Fibroblast of skin of right biceps (primary cell): ENCODE measurements at regions not wholly inside any gene's neighbourhood (a gene's known extent, or its start where the extent isn't known, plus 50 kb on each side); places are given as distances from the start of the nearest gene placed in this dataset.
"Not testable (repeated sequence)": the region's sequence is repeated elsewhere in the genome, so short reads cannot be mapped to it uniquely, and the experiment has no call there.

Experiments used
- DNase-seq: peaks from one replicate; pipeline ENCODE4 v3.0.0-alpha.2; 2013

DNA sequence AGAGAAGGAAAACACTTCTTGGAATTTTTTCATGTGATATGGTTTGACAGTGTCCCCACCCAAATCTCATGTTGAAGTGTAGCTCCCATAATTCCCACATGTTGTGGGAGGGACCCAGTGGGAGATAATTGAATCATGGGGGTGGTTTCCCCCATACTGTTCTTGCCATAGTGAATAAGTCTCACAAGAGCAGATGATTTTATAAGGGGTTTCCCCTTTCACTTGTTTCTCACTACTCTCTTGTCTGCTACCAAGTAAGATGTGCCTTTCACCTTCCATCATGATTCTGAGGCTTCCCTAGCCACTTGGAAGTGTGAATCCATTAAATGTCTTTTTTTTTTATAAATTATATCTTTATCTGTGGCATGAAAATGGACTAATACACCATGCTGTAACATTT is 250.7 kb downstream of the LPIN1 start:
- no peak for DNase-seq

DNA sequence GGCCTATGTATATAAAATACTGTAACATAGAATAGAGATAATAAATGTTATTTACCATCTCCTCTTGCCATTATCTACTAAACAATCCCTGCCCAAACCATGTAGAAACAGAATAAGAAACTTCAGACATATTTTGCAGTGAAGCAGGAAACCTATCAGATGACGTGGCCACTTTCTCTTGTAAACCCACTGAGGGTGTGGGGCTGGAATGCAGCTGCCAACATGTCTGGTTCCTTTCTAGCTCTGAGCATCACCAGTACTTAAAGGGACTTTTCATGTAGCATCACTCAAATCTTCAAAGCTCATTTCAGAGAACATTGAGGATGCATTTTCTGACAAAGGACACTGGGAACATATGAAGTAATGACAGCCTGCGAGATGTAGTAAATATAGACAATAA is 251.8 kb downstream of the LPIN1 start:
- DNase-seq, result peak; percentile 75

DNA sequence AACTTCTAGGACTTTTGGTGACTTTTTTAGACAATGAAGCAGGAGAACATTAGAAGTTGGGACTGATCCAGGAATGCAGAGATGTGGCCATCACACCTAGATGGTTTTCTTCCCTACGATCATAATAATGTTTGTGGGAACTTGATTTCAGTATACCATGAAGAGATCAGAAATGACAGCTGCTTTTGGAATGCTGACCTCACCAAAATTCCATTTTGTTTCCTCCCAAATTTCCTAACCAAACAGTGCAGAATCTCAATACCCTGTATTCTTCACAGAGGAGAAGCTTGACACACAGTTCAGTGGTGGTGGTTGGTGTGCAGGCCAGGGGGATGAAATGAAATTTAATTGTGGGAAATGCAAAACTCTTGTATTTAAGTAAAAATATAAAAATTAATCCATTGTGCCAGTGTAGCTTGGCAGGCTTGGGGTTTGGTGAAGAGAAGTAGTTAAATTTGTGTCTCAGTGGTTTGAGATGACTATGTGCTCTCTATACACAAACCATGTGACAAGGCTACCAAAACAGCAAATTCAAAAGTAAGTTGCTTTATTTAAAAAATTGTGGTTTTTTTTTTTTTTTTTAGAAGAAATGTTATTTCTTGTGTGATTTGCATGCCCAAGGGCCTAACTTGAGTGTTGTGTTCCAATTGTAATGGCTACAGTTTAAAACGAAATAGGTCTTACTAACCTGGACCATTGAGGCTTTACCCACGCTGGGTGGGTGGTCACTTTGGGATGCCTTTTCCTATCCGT is 252.4 kb downstream of the LPIN1 start:
- DNase-seq, result peak; percentile 71

DNA sequence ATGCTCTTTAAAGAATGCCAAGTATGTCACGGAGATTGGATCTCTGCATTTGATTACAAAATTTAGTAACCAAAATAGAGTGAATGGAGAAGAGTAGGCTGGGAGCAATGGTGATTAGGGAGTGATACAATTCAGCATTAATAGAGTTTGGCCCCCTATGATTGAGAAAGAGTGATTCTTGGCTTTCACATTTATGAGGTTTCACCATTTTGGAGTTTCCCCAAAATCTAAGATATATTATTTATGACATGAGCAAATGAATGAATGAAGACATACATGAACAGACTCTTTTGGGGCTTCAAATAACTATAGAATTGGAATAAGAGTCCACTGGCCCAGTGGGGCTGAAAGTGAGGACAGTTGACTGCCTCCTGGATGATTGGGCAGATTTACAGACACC is 255.2 kb downstream of the LPIN1 start:
- DNase-seq, result no peak

DNA sequence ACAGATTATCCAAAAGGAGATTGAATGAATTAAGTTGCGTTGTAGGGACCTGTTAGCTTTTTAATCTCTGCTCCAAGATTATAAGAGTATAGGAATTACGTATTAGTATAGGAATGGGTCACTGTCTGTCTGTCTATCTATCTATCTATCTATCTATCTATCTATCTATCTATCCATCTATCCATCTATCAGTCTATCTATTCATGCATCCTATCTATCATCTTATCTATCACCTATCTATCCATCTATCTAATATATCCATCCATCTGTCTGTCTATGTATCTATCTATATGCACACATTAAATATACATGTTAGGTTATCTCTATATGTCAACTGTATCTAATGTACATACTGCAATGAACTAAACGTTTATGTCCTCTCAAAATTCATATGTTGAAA is 255.8 kb downstream of the LPIN1 start:
- no peak for DNase-seq

DNA sequence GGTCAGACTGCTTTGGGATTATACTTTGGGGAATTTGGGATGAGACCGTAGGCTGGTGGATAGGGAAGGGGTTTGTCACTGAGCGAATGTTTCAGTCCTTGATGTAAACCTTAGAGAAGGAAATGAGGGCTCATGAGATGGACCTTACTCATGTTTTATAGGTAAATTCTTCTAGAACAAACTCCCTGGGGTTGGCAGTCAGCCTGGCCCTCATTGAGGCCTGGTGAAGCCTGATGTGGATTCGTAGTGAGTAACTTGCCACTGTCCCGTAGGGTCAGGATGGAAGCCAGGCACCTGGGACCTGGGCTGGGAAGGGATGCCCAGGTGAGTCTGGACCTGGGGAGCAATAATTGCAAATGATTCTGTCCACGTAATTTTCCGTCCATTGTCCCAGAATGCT is 258.3 kb downstream of the LPIN1 start:
- DNase-seq, result no peak

DNA sequence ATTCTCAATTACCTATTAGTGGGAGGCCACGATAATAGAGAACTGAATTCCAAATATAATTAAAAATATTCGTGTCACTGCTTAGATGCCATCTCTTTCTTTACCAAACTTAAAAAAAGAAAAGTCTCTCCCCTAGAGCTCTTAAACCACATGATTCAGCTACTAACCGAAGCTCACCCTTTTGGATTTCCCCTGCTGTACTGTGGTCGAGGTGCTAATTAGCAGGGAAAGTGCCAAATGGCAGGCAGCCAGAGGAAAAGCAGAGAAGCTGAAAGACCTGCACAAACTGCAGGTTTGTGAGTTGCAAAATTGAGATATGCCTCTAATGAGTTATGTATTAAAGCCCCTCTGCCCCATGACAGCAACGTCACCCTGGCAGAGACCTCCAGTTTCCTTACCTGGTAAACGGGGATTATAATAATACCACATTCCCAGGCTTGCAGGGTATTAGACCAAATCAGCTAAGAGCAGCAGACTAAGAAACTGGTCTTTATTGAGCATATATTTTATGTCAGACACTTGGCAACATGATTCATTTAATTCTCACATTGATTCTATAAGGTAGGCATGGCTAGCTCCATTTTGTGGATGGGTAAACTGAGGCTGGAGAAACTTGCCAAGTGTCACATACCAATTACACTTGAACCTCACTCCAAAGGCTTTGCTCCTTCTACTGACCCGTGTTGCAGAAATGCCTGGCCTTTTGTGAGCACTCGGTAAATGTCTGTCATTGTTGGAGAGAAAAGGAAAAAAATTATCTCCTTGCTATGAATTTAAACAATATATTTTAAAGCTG is 259.7 kb downstream of the LPIN1 start:
- DNase-seq, result peak; percentile 88

DNA sequence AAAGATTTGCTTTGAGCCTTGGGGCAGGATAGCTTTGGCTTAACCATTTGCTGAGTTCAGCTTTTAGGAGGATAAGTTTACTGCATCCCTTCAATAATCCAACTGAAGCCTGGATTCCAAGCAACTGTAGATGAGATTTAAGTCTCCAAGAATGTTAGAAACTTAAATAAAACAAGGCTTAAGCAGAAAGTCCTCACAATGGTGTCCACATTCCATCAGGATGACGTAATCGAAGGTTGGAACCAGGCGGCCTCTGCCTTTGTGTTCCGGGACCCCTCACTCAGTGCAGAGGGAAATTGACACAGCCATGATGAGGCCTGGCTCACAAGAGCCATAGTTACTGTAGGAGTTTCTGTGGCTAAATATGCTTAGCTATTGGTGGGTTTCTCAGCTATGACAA is 260.4 kb downstream of the LPIN1 start:
- DNase-seq, result peak; percentile 71

DNA sequence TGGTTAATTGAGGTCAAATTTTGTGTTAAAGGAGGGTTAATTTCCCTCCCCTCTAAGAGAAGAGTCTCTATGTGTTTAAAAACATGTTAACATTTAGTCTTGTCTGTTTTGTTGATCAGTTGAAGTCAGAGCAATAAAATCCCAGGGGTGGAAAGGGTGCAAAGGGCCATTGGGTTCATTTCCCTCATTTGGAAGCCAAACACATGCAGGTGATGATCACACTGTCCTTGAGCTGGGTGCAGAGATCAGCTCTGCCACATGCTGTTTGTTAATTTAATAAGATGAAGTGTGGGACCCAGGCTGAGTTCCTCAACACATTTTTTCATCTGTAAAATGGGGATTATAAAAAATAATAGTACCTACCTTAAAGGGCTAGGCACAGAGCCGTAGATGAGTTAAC is 260.9 kb downstream of the LPIN1 start:
- no peak for DNase-seq

DNA sequence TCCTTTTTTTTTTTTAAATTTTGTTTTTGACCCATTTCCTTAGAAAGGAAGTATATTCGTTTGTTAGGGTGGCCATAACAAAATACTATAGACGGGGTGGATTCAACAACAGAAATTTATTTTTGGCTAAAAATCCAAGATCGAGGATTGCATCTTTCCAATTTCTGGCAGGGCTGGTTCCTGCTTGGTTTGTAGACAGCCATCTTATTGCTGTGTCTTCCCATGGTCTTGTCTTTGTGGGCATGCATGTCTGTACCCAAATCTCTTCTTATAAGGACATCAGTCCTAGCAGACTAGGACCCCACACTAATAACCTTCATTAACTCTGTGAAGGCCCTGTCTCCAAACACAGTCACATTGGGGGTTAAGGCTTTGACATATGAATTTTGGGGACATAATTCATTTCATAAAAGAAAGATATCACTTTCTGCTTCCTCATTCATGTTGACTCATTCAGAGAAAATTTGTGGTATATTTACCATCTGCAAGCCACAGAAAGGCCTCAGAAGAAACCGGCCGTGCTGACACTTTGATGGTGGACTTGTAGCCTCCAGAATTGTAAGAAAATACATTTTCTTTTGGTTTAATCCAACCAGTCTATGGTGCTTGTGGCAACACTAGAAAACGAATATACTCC is 262.1 kb downstream of the LPIN1 start:
- peak; percentile 61 for DNase-seq

DNA sequence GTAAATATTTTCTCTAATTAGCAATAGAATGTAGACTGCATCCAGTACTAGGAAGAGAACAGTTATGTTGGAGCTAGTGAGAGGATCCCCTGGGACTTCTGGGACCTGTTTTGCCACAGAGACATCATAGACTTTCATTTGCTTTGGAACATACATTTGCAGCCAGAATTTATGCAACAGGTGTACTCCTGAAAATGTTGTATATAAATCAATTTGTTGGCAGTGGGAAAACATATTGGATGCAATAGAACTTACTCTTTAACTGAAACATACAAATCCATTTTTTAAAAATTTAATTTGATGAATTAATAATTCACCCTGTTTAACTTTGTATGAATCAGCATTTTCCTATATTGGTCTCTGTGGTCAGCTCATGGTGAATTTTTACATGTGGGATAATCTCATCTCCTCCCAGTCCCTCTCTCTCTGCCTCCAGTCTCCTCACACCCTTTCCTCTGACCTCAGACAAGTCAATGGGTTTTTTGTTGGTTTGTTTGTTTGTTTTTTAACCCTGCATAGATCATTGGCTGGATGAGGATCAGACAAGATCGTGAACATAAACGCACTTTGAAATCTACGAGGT is 263.0 kb downstream of the LPIN1 start:
- DNase-seq, result no peak

DNA sequence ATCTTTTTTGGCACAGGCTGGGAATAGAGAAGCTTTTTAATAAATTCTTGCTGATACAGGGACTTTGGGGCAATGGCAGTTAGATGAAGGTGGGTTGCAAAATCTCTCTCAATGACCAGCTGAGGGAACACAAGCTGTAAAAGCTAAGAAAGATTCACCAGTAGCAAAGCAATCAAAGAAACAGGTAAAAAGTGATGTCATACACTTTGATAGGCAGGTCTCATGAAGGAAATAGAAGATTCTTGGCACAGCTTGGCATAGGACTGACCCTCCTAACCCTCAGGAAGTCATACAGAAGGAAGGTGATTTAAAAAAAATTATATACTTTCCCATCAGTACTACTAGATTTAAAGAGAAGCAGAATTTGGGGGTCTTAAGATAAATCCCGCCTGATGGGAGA is 263.6 kb downstream of the LPIN1 start:
- no peak for DNase-seq

DNA sequence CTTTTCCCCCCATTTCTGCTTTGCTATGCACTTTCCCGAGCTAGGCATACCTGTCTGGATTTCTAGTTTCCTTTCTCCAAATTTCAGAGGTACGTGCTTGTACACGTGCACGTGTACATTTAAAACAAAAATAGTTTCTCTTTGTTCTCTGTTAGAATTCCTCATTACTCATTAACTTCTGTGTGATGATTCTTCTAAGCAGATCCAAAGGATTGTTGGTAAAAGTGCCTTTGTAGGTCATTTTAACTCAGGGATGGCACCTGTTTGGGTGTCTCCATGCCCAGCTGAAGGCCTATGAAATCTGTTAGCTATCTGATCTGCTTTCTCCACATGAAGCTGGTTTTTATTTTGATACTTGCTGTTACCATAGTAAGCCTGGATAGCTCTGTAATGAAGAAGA is 264.3 kb downstream of the LPIN1 start:
- DNase-seq, result no peak

DNA sequence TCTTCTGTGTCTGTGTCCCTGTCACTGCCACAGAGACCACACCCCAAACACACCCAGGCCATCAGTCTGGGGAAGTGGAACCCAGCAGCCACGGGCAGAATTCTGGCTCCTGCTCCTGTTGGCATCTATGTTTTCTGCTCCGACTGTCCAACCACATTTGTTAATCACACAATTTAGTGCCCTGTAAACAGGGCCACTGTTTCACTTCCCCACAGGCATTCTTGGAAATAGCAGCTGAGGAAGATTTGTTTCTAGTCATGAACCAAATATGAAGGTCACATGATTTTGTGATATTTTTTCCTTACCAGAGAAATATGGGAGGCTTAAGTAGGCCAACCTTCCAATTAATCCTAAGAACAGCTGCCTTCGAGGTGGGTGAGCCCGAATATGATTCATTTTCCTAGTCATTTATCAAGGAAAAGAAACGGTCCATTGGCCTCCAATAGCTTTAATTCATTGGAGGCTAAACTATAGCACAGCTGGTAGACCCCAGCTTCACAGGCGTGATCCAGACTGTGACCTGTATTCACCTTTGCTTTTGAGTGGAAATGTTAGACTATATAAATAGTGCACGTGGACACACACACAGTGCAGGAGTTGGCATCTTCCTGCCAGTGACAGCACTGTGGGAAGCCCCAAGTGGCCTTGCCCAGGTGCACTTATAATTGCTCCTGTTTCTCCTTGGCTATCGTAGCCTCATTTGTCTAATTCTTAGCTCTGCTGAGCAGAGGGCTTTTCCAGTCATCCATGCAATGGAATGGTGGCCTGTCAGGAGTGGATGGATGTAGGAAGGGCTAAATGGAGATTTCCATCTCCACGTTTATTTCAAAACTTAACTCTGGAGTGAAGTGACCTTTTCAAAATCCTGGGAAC is 267.9 kb downstream of the LPIN1 start:
- peak; percentile 48 for DNase-seq

DNA sequence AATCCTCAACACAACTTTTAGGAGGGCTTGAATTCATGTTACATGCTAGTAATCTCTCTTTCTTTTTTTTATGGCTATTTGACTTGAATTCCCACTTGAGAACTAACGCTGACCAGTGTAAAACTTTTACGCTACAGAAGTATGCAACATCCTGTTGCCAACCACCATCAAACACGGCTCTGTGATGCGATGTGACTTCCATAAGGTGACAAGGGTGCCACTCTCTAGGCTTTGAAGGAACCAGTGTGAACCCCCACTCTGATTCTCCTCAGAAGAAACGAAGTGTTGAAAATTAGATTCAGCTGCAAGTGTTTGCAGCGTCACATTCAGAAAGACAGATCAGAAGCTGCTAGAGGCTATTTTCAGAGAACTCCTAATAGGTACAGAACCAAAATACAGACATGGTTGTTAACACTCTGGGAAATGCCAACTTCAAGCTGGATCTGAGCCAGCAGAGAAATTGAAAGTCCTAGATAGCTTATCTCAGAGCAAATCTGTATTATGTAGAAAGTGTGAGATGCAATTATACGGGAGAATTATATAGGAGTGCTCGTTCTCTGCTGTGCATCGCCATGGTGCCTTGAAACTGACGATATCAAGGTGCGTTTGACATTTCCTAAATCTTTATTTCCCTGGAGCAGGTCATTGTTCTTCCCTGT is 271.2 kb downstream of the LPIN1 start:
- no peak for DNase-seq

DNA sequence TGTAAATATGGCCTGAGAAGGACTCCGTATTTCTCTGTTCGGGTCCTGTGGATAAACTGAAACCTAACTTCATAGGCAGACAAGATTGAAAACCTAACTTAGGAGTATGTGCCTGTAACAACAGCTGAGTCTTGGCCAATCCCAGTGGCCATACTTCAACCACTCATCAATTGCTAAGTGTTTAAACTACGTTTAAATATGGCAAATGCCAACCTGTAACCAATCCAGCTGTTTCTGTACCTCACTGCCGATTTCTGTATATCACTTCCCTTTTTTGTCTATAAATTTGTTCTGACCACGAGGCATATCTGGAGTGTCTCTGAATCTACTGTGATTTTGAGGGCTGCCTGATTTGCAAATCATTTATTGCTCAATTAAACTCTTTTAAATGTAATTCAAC is 272.3 kb downstream of the LPIN1 start:
- not testable (repeated sequence) for DNase-seq

DNA sequence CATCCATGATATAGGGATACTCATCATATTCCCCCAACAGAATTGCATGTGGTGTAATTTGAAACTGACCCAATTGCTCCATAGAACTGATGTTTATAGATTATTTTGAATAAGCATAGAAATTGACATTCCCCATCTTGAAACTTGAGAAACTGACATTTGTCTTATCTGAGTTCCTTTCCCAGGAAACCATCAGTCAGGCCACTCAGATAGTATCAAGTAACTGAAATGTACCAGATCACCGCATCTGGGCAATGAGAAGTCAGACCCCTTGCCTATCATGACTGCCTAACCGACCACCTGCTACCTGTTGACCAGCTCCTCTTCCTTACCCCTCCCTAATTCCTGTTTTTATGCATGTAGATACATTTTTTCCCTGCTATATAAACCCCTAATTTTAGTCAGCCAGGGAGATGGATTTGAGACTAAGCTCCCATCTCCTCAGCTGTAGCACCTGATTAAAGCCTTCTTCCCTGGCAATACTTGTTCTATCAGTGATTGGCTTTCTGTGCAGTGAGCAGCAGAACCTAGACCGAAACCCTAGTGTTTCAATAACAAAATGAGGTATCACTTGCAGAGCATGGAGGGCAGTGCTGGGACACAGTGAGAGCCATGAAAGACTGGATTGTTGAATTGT is 274.5 kb downstream of the LPIN1 start:
- DNase-seq, result no peak

DNA sequence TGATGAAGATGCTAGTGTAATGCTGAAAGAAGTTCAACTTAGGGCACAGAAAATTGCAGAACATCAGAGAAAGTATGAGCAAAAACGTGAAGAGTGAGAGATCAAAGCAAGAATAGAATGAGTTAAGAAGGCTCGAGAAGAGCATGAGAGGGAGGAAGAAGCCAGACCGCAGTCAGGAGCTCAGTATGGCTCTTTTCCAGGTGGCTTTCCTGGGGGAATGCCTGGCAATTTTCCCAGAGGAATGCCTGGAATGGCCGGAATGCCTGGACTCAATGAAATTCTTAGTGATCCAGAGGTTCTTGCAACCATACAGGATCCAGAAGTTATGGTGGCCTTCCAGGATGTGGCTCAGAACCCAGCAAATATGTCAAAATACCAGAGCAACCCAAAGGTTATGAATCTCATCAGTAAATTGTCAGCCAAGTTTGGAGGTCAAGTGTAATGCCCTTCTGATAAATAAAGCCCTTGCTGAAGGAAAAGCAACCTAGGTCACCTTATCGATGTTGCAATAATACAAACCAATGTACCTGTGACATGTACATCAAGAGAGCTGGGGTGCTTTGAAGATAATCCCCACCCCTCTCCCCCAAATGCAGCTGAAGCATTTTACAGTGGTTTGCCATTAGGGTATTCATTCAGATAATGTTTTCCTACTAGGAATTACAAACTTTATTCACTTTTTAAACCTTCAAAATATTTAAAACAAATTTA is 277.9 kb downstream of the LPIN1 start:
- DNase-seq, result peak; percentile 91

DNA sequence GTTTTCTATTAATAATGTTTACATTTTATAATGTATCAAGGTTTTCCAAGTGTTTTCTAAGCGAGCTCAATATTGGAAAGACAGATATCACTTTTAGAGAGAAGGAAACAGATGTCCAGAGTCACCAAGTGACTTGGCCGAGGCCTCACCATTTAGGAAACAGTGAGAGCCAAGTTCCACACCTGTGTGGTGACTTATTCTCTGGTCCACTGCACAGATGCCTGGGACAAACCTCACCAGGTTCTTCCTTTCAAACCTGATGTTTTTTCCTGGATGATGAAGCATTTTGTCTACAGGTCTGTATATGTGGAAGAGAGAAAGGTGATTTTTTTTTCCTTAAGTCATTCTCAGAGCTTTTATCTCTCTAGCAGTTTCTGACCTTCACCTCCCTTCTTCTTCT is 280.7 kb downstream of the LPIN1 start:
- DNase-seq, result no peak

DNA sequence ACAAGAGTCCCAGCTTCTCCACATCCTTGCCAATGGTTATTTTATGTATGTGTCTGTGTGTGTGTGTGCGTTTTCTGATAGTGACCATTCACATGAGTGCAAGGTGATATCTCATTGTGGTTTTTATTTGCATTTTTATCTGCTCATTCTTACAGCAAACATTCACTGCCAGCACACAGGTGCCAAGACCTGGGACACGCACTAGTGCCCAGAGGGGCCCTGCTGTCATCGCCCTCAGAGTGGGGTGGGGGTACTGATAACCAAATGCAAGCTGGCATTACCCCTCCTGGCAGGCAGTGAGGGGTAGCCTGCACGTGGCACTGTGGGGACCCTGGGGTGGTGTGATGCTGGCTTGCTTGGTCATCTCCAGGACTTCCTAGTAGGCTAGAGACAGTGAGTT is 285.4 kb downstream of the LPIN1 start:
- DNase-seq, result no peak

DNA sequence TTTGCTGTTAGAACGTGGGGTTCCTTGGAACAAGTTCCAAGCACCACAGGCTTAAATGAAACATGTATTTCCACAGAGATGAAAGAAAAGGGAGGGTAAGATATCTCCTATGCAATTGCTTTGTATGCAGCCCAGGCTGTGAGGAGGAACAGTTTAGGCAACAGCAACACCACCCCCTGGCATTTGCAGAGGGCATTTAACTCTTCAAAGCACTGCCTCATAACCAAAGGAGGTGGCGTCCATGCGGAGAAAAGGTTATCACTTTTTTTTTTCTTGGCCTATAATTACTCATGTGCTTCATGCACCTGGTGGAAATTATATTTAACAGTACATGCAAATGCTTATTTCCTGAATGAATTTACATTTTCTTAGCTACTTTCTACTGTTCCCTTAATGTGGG is 286.0 kb downstream of the LPIN1 start:
- DNase-seq, result no peak
